KMS-11 (cell line): ENCODE measurements at regions not wholly inside any gene's neighbourhood (a gene's known extent, or its start where the extent isn't known, plus 50 kb on each side); places are given as distances from the start of the nearest gene placed in this dataset.

ENCODE experiments used
- H2AFZ ChIP-seq: fragments of 200-600 bp; sonication (generic); 2 replicates; pipeline ENCODE4 v1.6.1; 2016; ENCODE audit warnings: antibody characterized with exemption, mixed run types, low read depth
- H3K27ac ChIP-seq: fragments of 200-600 bp; sonication (generic); 2 replicates; pipeline ENCODE4 v1.6.1; 2016; ENCODE audit warnings: mild to moderate bottlenecking, mixed run types
- H3K27me3 ChIP-seq: fragments of 200-600 bp; sonication (generic); 2 replicates; pipeline ENCODE4 v1.6.1; 2017; ENCODE audit warnings: mild to moderate bottlenecking, low read depth, mixed run types, moderate library complexity; ENCODE audit not compliant: insufficient read depth
- H3K36me3 ChIP-seq: fragments of 200-600 bp; sonication (generic); 2 replicates; pipeline ENCODE4 v1.6.1; 2017; ENCODE audit warnings: mild to moderate bottlenecking, mixed run types; ENCODE audit not compliant: insufficient read depth
- H3K4me1 ChIP-seq: fragments of 200-600 bp; sonication (generic); 2 replicates; pipeline ENCODE4 v1.6.1; 2016; ENCODE audit warnings: mild to moderate bottlenecking, low read depth, mixed run types; ENCODE audit not compliant: poor library complexity, severe bottlenecking
- H3K4me2 ChIP-seq: fragments of 200-600 bp; sonication (generic); 2 replicates; pipeline ENCODE4 v1.7.0; 2016; ENCODE audit warnings: mild to moderate bottlenecking, mixed run types
- H3K4me3 ChIP-seq: fragments of 200-600 bp; sonication (generic); IDR thresholded peaks from 2 replicates; pipeline ENCODE4 v1.6.1; 2017; ENCODE audit warnings: low read depth, low read length, mixed read lengths; ENCODE audit not compliant: insufficient read depth
- H3K79me2 ChIP-seq: fragments of 200-600 bp; sonication (generic); 2 replicates; pipeline ENCODE4 v1.6.1; 2016; ENCODE audit warnings: low read depth, mixed run types; ENCODE audit not compliant: insufficient read depth
- H3K9ac ChIP-seq: fragments of 200-600 bp; sonication (generic); 2 replicates; pipeline ENCODE4 v1.6.1; 2016; ENCODE audit warnings: mild to moderate bottlenecking, mixed run types
- H4K20me1 ChIP-seq: fragments of 200-600 bp; sonication (generic); 2 replicates; pipeline ENCODE4 v1.6.1; 2016; ENCODE audit warnings: mild to moderate bottlenecking, mixed run types; ENCODE audit not compliant: insufficient read depth
- TF ChIP-seq, protein P1 (sequence below): fragments of 200-600 bp; sonication (generic); conservative IDR thresholded peaks from 2 replicates; pipeline ENCODE4 v1.6.1; 2017; ENCODE audit warnings: low read depth, mild to moderate bottlenecking, antibody characterized with exemption, low read length, moderate library complexity, mixed read lengths

- no peak overlapping the region for H3K4me3 ChIP-seq
- no peak overlapping the region for H3K4me2 ChIP-seq
- H3K36me3 ChIP-seq: no peaks in the 10 kb centered on the region
- TF ChIP-seq, protein P1, sequence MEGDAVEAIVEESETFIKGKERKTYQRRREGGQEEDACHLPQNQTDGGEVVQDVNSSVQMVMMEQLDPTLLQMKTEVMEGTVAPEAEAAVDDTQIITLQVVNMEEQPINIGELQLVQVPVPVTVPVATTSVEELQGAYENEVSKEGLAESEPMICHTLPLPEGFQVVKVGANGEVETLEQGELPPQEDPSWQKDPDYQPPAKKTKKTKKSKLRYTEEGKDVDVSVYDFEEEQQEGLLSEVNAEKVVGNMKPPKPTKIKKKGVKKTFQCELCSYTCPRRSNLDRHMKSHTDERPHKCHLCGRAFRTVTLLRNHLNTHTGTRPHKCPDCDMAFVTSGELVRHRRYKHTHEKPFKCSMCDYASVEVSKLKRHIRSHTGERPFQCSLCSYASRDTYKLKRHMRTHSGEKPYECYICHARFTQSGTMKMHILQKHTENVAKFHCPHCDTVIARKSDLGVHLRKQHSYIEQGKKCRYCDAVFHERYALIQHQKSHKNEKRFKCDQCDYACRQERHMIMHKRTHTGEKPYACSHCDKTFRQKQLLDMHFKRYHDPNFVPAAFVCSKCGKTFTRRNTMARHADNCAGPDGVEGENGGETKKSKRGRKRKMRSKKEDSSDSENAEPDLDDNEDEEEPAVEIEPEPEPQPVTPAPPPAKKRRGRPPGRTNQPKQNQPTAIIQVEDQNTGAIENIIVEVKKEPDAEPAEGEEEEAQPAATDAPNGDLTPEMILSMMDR: no peak
- no peak overlapping the region for H3K27ac ChIP-seq
- H3K9ac ChIP-seq: no peak overlapping the region
- H4K20me1 ChIP-seq: no peaks in the 10 kb centered on the region
- H3K27me3 ChIP-seq: no peaks in the 10 kb centered on the region
- no peaks in the 10 kb centered on the region for H3K79me2 ChIP-seq
- no peaks in the 10 kb centered on the region for H3K4me1 ChIP-seq
- H2AFZ ChIP-seq: no peak overlapping the region
These were observed 59.2 kb downstream of the IL12A start for GRCh38 chr3:160047876-160048275.

GRCh38 chr3:160049038-160049437 lies 60.4 kb downstream of the IL12A start:
- no peak overlapping the region for H3K9ac ChIP-seq
- H3K4me3 ChIP-seq: no peak overlapping the region
- H3K4me1 ChIP-seq: no peaks in the 10 kb centered on the region
- H4K20me1 ChIP-seq: no peaks in the 10 kb centered on the region
- TF ChIP-seq, protein P1: no peak
- H3K27ac ChIP-seq: no peak overlapping the region
- H3K36me3 ChIP-seq: no peaks in the 10 kb centered on the region
- H3K79me2 ChIP-seq: no peaks in the 10 kb centered on the region
- H2AFZ ChIP-seq: no peak overlapping the region
- H3K4me2 ChIP-seq: no peak overlapping the region
- no peaks in the 10 kb centered on the region for H3K27me3 ChIP-seq

DNA sequence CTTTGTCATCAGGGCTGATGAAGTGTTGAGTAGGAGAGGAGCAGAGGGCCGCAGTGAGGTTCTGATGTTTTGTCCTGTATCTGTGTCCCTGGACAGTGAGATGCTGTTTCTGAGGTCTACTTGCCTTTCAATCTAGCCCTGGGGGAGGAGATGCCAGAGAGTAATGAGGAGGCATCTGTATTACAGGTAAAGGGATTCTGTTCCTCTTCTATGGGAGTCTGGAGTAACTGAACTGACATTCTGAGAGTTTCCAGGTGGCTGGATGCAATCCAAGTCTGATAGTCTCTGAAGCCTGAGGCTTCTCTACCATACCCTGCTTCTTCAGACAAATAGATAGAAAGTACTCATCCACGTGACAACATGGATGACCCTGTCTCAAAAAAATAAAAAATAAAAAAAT lies 60.9 kb downstream of the IL12A start:
- Histone ChIP-seq H3K27me3 (no peaks in the 10 kb centered on the region), H3K36me3 (no peaks in the 10 kb centered on the region), H4K20me1 (no peaks in the 10 kb centered on the region), H3K79me2 (no peaks in the 10 kb centered on the region), H3K9ac (no peak overlapping the region), H2AFZ (no peak overlapping the region), H3K4me1 (no peaks in the 10 kb centered on the region), H3K4me2 (no peak overlapping the region), H3K4me3 (no peak overlapping the region), H3K27ac (no peak overlapping the region)
- TF ChIP-seq, protein P1: no peak

DNA sequence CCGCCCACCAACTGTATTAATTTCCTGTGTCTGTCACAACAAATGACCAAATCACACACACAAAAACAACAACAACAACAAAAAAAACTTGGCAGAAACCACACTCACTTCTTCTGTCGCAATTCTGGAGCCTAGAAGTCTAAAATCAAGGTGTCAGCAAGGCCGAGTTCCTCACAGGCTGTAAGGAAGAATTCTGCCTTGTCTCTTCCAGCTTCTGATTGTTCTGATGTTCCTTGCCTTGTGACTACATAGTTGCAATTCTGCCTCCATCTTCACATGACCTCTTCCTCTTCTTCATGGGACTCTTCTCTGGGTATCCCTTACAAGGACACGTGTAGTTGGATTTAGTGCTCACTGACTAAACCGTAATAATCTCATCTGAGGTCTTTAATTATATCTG lies 61.4 kb downstream of the IL12A start:
- Histone ChIP-seq H4K20me1 (no peaks in the 10 kb centered on the region), H3K79me2 (no peaks in the 10 kb centered on the region), H3K36me3 (no peaks in the 10 kb centered on the region), H3K9ac (no peak overlapping the region), H3K27ac (no peak overlapping the region), H3K27me3 (no peaks in the 10 kb centered on the region), H2AFZ (no peak overlapping the region), H3K4me3 (no peak overlapping the region), H3K4me2 (no peak overlapping the region), H3K4me1 (no peaks in the 10 kb centered on the region)
- TF ChIP-seq, protein P1: no peak
